Ishikawa (cell line): ENCODE measurements at regions not wholly inside any gene's neighbourhood (a gene's known extent, or its start where the extent isn't known, plus 50 kb on each side); places are given as distances from the start of the nearest gene placed in this dataset.

Experiments
- CEBPB ChIP-seq: IDR thresholded peaks from 2 replicates; pipeline ENCODE4 v1.6.1; 2012
- EGR1 ChIP-seq: IDR thresholded peaks from 2 replicates; pipeline ENCODE4 v1.6.1; 2012
- EP300 ChIP-seq: IDR thresholded peaks from 2 replicates; pipeline ENCODE4 v1.6.1; 2012; ENCODE audit warnings: borderline replicate concordance
- NFIC ChIP-seq: IDR thresholded peaks from 2 replicates; pipeline ENCODE4 v1.6.1; 2012
- RAD21 ChIP-seq: IDR thresholded peaks from 2 replicates; pipeline ENCODE4 v1.6.1; 2012; ENCODE audit warnings: low read depth
- TCF12 ChIP-seq: IDR thresholded peaks from 2 replicates; pipeline ENCODE4 v1.6.1; 2012; ENCODE audit warnings: low read depth
- TEAD4 ChIP-seq: IDR thresholded peaks from 2 replicates; pipeline ENCODE4 v1.6.1; 2012
- YY1 ChIP-seq: IDR thresholded peaks from 2 replicates; pipeline ENCODE4 v1.6.1; 2012; ENCODE audit warnings: low read depth
- TF ChIP-seq, protein P1 (sequence below): IDR thresholded peaks from 2 replicates; pipeline ENCODE4 v1.6.1; 2012; ENCODE audit warnings: low read depth, mild to moderate bottlenecking
- TF ChIP-seq, protein P2 (sequence below): IDR thresholded peaks from 2 replicates; pipeline ENCODE4 v1.6.1; 2012

DNA sequence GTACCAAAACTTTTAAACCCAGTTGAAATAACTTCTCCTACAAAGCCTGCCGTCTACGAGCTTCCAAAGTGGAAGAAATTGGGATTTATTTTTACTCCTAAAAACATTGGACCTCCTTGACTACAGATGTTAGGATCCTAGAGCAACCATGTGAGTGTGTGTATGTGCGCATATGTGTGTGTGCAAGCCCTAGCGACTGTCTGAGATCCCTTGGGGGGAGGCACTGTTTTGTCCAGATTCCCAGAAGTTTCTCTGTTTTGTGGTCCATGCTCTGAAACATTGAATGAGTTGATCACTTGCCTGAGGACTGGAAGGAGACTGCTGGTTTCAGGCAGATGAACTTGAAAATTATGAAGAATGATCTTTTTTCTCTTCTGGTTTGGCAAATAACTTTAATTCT lies 312.3 kb upstream of the ZNF32 start:
- TF ChIP-seq TCF12 (no peak), EGR1 (no peak), RAD21 (no peak), NFIC (no peak), CEBPB (no peak), YY1 (no peak), EP300 (no peak), TEAD4 (no peak)
- TF ChIP-seq, protein P1, sequence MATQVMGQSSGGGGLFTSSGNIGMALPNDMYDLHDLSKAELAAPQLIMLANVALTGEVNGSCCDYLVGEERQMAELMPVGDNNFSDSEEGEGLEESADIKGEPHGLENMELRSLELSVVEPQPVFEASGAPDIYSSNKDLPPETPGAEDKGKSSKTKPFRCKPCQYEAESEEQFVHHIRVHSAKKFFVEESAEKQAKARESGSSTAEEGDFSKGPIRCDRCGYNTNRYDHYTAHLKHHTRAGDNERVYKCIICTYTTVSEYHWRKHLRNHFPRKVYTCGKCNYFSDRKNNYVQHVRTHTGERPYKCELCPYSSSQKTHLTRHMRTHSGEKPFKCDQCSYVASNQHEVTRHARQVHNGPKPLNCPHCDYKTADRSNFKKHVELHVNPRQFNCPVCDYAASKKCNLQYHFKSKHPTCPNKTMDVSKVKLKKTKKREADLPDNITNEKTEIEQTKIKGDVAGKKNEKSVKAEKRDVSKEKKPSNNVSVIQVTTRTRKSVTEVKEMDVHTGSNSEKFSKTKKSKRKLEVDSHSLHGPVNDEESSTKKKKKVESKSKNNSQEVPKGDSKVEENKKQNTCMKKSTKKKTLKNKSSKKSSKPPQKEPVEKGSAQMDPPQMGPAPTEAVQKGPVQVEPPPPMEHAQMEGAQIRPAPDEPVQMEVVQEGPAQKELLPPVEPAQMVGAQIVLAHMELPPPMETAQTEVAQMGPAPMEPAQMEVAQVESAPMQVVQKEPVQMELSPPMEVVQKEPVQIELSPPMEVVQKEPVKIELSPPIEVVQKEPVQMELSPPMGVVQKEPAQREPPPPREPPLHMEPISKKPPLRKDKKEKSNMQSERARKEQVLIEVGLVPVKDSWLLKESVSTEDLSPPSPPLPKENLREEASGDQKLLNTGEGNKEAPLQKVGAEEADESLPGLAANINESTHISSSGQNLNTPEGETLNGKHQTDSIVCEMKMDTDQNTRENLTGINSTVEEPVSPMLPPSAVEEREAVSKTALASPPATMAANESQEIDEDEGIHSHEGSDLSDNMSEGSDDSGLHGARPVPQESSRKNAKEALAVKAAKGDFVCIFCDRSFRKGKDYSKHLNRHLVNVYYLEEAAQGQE: no peak
- TF ChIP-seq, protein P2, sequence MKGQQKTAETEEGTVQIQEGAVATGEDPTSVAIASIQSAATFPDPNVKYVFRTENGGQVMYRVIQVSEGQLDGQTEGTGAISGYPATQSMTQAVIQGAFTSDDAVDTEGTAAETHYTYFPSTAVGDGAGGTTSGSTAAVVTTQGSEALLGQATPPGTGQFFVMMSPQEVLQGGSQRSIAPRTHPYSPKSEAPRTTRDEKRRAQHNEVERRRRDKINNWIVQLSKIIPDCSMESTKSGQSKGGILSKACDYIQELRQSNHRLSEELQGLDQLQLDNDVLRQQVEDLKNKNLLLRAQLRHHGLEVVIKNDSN: no peak
